H1 (cell line): ENCODE measurements at regions not wholly inside any gene's neighbourhood (a gene's known extent, or its start where the extent isn't known, plus 50 kb on each side); places are given as distances from the start of the nearest gene placed in this dataset.
"Not testable (repeated sequence)": the region's sequence is repeated elsewhere in the genome, so short reads cannot be mapped to it uniquely, and the experiment has no call there.

Experiments
- CEBPB ChIP-seq: IDR thresholded peaks from 2 replicates; pipeline ENCODE4 v1.6.1; 2012; ENCODE audit warnings: low read depth, low read length
- EP300 ChIP-seq, 2 experiments: IDR thresholded peaks; 1 replicate in 1 of 2; 2 replicates in 1 of 2; pipeline ENCODE4 v1.6.1; 2011 to 2012; ENCODE audit warnings: low read depth in 2 of 2, low read length in 2 of 2, mild to moderate bottlenecking in 2 of 2, borderline replicate concordance in 1 of 2, inconsistent platforms in 1 of 2, moderate library complexity in 1 of 2
- EZH2 ChIP-seq: fragments of 200-600 bp; sonication (generic); IDR thresholded peaks from 2 replicates; pipeline ENCODE4 v1.7.1; 2012; ENCODE audit warnings: low read depth, mild to moderate bottlenecking, moderate library complexity, low read length, inconsistent platforms; ENCODE audit not compliant: severe bottlenecking
- JUN ChIP-seq: IDR thresholded peaks from 2 replicates; pipeline ENCODE4 v1.6.1; 2011; ENCODE audit warnings: low read depth, mild to moderate bottlenecking, improper control_type of control experiment, low read length
- POLR2A ChIP-seq, 2 experiments: IDR thresholded peaks; 1 replicate in 1 of 2; 2 replicates in 1 of 2; pipeline ENCODE4 v1.6.1; 2011; ENCODE audit warnings: low read depth in 2 of 2, low read length in 2 of 2, mild to moderate bottlenecking in 2 of 2; ENCODE audit errors: control extremely low read depth in 1 of 2
- SAP30 ChIP-seq: fragments of 300-600 bp; sonication (generic); IDR thresholded peaks from 2 replicates; pipeline ENCODE4 v1.7.1; 2012; ENCODE audit warnings: low read length, moderate library complexity, mild to moderate bottlenecking, inconsistent platforms; ENCODE audit not compliant: insufficient read depth, insufficient replicate concordance
- SIRT6 ChIP-seq: IDR thresholded peaks from one replicate; pipeline ENCODE4 v1.7.1; 2012; ENCODE audit warnings: low read length, inconsistent platforms
- SP1 ChIP-seq: IDR thresholded peaks from 2 replicates; pipeline ENCODE4 v1.6.1; 2011; ENCODE audit warnings: low read depth, low read length
- SRF ChIP-seq: IDR thresholded peaks from 2 replicates; pipeline ENCODE4 v1.6.1; 2011; ENCODE audit warnings: mild to moderate bottlenecking, low read depth, low read length, moderate library complexity
- SUZ12 ChIP-seq: fragments of 200-600 bp; sonication (generic); IDR thresholded peaks from 2 replicates; pipeline ENCODE4 v1.6.1; 2012; ENCODE audit warnings: mild to moderate bottlenecking, inconsistent platforms, low read length, moderate library complexity, mixed read lengths
- YY1 ChIP-seq: IDR thresholded peaks from 2 replicates; pipeline ENCODE4 v1.6.1; 2011; ENCODE audit warnings: low read depth, mild to moderate bottlenecking, low read length
- TF ChIP-seq, protein P1 (sequence below), 3 experiments: IDR thresholded peaks; 1 replicate in 2 of 3; 2 replicates in 1 of 3; pipeline versions ENCODE4 v1.5.1 to v1.6.1; 2011; ENCODE audit warnings: low read length in 3 of 3, mild to moderate bottlenecking in 3 of 3, inconsistent platforms in 2 of 3, low read depth in 1 of 3, moderate library complexity in 1 of 3; ENCODE audit not compliant: insufficient read depth in 1 of 3; ENCODE audit errors: control extremely low read depth in 1 of 3
- TF ChIP-seq, protein P2 (sequence below): IDR thresholded peaks from 2 replicates; pipeline ENCODE4 v1.6.1; 2011; ENCODE audit warnings: low read length, improper control_type of control experiment

DNA sequence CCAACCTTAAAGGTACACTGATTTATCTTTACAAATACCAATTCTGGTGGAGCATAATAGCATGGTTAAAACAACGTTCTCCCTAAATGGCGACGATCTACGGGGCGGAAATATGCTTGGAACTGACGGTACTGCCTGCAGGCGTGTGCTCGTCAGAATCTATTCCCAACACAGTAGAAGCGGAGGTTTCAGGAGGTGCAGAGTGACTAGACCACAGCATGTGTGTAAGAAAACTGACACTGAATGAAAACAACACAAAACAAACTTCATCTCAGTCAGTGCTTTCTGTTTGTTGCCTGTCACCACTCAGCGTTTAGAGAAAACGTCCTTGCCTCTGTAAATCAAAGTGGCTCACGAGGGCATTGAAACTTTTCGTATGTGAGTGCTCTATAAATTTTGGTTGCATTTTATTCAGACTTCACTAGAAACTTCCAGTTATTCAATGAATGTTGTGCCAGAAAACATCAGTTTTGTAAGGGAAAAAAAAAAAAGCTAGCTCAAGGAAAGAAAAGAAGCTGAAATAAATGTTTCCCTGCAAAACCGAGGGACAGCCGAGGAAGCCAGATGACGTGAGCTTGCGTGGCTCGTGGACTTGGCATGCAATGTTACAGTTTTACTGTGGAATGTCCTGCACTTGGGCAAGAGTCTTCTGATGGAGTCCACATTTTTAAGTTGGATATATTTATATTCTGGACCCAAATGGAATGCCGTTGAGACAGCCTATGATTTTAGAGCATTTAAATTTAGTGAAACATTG is 210.4 kb downstream of the LAT start:
- TF ChIP-seq POLR2A (IDR thresholded peaks at IDR 0.05; ENCODE audit: control extremely low read depth in 1 of 2, low read depth in 2 of 2, low read length in 2 of 2); SP1; EZH2; JUN; SIRT6; SUZ12; YY1; SRF; EP300 (IDR thresholded peaks at IDR 0.05; ENCODE audit: borderline replicate concordance in 1 of 2, low read depth in 2 of 2, low read length in 2 of 2); SAP30; CEBPB: not testable (repeated sequence)
- TF ChIP-seq, protein P1, sequence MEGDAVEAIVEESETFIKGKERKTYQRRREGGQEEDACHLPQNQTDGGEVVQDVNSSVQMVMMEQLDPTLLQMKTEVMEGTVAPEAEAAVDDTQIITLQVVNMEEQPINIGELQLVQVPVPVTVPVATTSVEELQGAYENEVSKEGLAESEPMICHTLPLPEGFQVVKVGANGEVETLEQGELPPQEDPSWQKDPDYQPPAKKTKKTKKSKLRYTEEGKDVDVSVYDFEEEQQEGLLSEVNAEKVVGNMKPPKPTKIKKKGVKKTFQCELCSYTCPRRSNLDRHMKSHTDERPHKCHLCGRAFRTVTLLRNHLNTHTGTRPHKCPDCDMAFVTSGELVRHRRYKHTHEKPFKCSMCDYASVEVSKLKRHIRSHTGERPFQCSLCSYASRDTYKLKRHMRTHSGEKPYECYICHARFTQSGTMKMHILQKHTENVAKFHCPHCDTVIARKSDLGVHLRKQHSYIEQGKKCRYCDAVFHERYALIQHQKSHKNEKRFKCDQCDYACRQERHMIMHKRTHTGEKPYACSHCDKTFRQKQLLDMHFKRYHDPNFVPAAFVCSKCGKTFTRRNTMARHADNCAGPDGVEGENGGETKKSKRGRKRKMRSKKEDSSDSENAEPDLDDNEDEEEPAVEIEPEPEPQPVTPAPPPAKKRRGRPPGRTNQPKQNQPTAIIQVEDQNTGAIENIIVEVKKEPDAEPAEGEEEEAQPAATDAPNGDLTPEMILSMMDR (IDR thresholded peaks at IDR 0.05; ENCODE audit: control extremely low read depth in 1 of 3, insufficient read depth in 1 of 3, low read depth in 1 of 3, low read length in 3 of 3): not testable (repeated sequence)
- TF ChIP-seq, protein P2, sequence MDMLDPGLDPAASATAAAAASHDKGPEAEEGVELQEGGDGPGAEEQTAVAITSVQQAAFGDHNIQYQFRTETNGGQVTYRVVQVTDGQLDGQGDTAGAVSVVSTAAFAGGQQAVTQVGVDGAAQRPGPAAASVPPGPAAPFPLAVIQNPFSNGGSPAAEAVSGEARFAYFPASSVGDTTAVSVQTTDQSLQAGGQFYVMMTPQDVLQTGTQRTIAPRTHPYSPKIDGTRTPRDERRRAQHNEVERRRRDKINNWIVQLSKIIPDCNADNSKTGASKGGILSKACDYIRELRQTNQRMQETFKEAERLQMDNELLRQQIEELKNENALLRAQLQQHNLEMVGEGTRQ: not testable (repeated sequence)
